Kidney epithelial cell (primary cell): ENCODE measurements at regions not wholly inside any gene's neighbourhood (a gene's known extent, or its start where the extent isn't known, plus 50 kb on each side); places are given as distances from the start of the nearest gene placed in this dataset.

Source experiments
- DNase-seq: peaks from one replicate; pipeline ENCODE4 v3.0.0-alpha.2; 2010; ENCODE audit warnings: low read depth
- H3K27me3 ChIP-seq: 2 replicates; pipeline ENCODE4 v1.6.0; 2011; ENCODE audit warnings: low read length; ENCODE audit not compliant: control insufficient read depth, insufficient read depth
- H3K36me3 ChIP-seq: 2 replicates; pipeline ENCODE4 v1.5.1; 2011; ENCODE audit warnings: low read length; ENCODE audit not compliant: control insufficient read depth, insufficient read depth
- H3K4me3 ChIP-seq: 2 replicates; pipeline ENCODE4 v1.5.1; 2011; ENCODE audit warnings: low read depth, mild to moderate bottlenecking, control low read depth, low read length
- TF ChIP-seq, protein P1 (sequence below): IDR thresholded peaks from 2 replicates; pipeline ENCODE4 v1.5.1; 2011; ENCODE audit warnings: mild to moderate bottlenecking, moderate library complexity, low read length, control low read depth, inconsistent platforms; ENCODE audit not compliant: insufficient read depth, poor library complexity, severe bottlenecking

DNA sequence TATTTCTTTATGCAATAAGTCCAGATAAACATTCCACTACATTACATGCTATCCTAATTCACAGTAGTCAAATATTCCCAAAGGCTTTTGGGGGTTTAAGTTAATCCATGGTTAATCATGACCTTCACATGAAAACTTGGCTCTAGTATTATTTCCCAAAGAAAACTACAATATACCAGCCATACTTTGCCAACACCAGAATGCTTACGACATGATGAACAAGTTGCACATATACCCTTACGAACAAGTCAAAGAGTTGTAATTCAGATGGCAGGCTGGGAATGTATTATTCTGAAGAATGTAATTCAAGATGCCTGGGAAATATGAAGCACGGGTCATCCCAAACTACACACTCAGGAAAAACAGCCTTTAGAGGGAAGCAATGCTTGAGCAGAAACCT lies 499.6 kb downstream of the PPARGC1A start:
- TF ChIP-seq, protein P1, sequence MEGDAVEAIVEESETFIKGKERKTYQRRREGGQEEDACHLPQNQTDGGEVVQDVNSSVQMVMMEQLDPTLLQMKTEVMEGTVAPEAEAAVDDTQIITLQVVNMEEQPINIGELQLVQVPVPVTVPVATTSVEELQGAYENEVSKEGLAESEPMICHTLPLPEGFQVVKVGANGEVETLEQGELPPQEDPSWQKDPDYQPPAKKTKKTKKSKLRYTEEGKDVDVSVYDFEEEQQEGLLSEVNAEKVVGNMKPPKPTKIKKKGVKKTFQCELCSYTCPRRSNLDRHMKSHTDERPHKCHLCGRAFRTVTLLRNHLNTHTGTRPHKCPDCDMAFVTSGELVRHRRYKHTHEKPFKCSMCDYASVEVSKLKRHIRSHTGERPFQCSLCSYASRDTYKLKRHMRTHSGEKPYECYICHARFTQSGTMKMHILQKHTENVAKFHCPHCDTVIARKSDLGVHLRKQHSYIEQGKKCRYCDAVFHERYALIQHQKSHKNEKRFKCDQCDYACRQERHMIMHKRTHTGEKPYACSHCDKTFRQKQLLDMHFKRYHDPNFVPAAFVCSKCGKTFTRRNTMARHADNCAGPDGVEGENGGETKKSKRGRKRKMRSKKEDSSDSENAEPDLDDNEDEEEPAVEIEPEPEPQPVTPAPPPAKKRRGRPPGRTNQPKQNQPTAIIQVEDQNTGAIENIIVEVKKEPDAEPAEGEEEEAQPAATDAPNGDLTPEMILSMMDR = no peak
- no peaks in the 10 kb centered on the region for H3K27me3 ChIP-seq
- no peak overlapping the region for H3K4me3 ChIP-seq
- no peak for DNase-seq
- no peaks in the 10 kb centered on the region for H3K36me3 ChIP-seq

DNA sequence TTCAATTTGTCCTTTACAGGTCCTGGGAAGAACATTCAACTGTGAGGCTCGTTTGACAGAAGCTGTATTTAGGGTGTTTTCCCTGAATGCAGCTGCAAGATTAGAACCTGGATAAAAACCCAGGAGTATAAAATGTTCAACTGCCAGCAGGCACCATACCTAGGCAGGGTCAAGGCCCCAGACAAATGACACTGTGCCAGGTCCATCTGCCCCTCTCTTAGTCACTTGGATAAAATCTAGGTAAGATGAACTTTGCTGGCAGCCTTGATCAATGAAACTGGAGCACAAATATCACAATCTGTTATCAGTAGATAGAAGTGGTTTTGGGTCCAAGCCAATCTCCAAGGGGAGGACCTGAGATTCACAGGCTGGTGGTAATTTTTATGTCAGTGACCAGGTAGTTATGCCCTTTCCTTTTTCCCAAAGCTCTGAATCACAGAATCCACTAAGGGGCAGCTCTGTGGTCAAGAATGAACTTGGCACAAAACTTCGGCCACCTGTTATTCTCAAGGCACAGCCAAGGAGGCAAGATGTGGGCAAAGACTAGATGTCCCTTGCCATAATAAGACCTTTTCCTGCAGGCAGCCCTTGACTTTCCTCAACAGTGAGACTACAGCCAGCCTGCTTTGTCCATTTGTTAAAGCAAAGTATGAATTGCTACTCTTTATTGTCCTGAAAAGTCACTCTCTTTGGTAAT lies 501.0 kb downstream of the PPARGC1A start:
- TF ChIP-seq, protein P1 = no peak
- no peak overlapping the region for H3K4me3 ChIP-seq
- no peak for DNase-seq
- H3K36me3 ChIP-seq = no peaks in the 10 kb centered on the region
- no peaks in the 10 kb centered on the region for H3K27me3 ChIP-seq

DNA sequence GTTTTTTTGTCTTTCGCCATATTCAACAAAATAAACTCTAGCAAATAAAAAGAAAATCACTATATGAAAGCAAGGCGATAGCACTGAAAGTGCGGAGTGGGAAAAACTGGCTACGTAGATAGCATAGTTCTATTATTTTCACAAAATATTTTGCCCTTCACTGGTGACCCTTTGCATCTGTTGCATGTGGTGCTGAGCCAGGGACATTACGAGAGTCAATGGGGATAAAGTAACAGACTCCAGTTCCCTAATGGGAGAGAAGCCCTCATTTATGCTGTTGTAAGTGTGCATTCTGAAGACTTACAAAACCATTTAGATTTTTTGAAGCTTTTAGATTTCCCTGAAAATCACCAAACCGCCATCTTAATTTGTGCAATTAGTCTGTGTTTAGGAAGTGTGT lies 501.6 kb downstream of the PPARGC1A start:
- Histone ChIP-seq H3K36me3 (no peaks in the 10 kb centered on the region), H3K4me3 (no peak overlapping the region), H3K27me3 (no peaks in the 10 kb centered on the region)
- DNase-seq = no peak
- TF ChIP-seq, protein P1 = no peak

DNA sequence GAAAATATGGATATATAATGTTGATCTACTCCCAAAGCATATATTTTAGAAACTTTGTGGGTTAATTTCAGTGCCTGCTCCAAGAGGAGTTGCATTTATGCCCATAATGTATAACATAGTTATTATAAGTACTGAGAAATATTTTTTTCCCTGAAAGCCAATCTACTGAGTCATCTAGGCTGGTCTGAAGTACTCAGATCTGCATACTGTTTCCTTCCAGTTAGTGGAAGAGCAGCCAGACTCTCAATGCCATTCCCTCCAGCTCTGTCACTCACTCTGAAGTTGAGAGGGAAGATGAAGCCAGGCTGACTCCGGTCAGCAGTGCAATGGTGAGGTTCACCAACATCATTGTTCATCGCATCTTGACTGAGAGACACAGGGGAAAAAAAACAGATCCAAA lies 505.1 kb downstream of the PPARGC1A start:
- Histone ChIP-seq H3K4me3 (no peak overlapping the region), H3K36me3 (no peaks in the 10 kb centered on the region), H3K27me3 (no peaks in the 10 kb centered on the region)
- DNase-seq = no peak
- TF ChIP-seq, protein P1 = no peak

DNA sequence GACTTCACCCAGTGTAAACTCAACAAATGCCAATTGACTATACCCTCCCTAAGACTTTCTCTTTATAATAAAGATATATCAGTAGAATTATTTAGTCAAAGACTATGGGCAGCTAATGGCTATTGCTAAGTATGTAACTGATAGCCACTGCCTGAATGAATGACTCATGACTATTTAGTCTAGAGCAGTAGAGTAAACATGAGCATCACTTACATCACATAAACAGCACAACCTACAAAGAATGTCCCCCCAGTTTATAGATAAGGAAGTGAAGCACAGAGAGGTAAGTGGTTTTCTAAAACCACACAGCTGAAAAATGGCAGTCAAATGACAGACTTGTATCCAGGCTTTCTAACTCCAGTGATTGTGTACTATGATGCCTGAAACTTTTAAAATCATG lies 507.0 kb downstream of the PPARGC1A start:
- H3K36me3 ChIP-seq = no peaks in the 10 kb centered on the region
- DNase-seq = no peak
- H3K4me3 ChIP-seq = no peak overlapping the region
- TF ChIP-seq, protein P1 = no peak
- no peaks in the 10 kb centered on the region for H3K27me3 ChIP-seq

DNA sequence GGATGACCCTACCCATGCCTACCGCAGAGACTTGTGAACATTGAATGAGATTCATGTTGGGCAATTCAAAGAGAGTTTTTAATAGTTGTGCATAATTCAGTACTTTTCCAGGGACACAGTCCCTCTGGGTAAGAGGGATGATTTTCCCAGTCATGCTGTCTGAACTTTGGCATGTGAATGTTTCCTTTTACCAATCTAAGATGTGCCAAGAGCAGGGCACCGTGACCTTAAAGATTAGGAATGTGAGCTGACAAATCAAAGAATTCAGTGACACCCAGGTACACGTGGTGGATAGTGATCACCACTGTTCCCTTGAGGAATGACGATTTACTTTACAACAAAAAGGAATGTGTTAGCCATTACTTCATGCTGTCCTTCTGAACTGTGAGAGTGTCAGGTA lies 515.6 kb downstream of the PPARGC1A start:
- TF ChIP-seq, protein P1 = no peak
- peak; percentile 70 for DNase-seq
- H3K36me3 ChIP-seq = no peaks in the 10 kb centered on the region
- no peaks in the 10 kb centered on the region for H3K27me3 ChIP-seq
- H3K4me3 ChIP-seq = no peak overlapping the region
